ENCODE measurements at regions not wholly inside any gene's neighbourhood (a gene's known extent, or its start where the extent isn't known, plus 50 kb on each side); places are given as distances from the start of the nearest gene placed in this dataset.

GRCh38 chr20:60584221-60584620 is 626.0 kb downstream of the CDH26 start:
- TF ChIP-seq TSHZ2 (CRISPR knock-in tag; IDR thresholded peaks at IDR 0.05) (no peak), ESRRG (CRISPR knock-in tag; IDR thresholded peaks at IDR 0.05) (no peak), ISL1 (CRISPR knock-in tag; IDR thresholded peaks at IDR 0.05) (no peak), ZFP3 (CRISPR knock-in tag; IDR thresholded peaks at IDR 0.05) (no peak), CSRNP3 (CRISPR knock-in tag; IDR thresholded peaks at IDR 0.05) (no peak), OSR1 (CRISPR knock-in tag; IDR thresholded peaks at IDR 0.05) (no peak), ZNF70 (CRISPR knock-in tag; IDR thresholded peaks at IDR 0.05) (no peak), CREB5 (CRISPR knock-in tag; IDR thresholded peaks at IDR 0.05; ENCODE audit: low read depth) (no peak), BACH2 (CRISPR knock-in tag; IDR thresholded peaks at IDR 0.05; ENCODE audit: borderline replicate concordance) (no peak), POU6F1 (CRISPR knock-in tag; IDR thresholded peaks at IDR 0.05; ENCODE audit: borderline replicate concordance, low read depth) (no peak), GLIS3 (CRISPR knock-in tag; IDR thresholded peaks at IDR 0.05) (no peak), PATZ1 (CRISPR knock-in tag; IDR thresholded peaks at IDR 0.05; ENCODE audit: borderline replicate concordance) (no peak), TOX (CRISPR knock-in tag; IDR thresholded peaks at IDR 0.05; ENCODE audit: borderline replicate concordance) (no peak), ZNF8 (CRISPR knock-in tag; IDR thresholded peaks at IDR 0.05) (no peak), ZC3H10 (CRISPR knock-in tag; IDR thresholded peaks at IDR 0.05) (no peak), ZNF565 (CRISPR knock-in tag; conservative IDR thresholded peaks at IDR 0.05; ENCODE audit: low read depth) (no peak), RARB (CRISPR knock-in tag; IDR thresholded peaks at IDR 0.05) (no peak), CSDC2 (CRISPR knock-in tag; IDR thresholded peaks at IDR 0.05) (no peak)
- no peak for ATAC-seq

- ATAC-seq, result no peak
- TF ChIP-seq TSHZ2 (CRISPR knock-in tag; IDR thresholded peaks at IDR 0.05) (no peak), TOX (CRISPR knock-in tag; IDR thresholded peaks at IDR 0.05; ENCODE audit: borderline replicate concordance) (no peak), OSR1 (CRISPR knock-in tag; IDR thresholded peaks at IDR 0.05) (no peak), ISL1 (CRISPR knock-in tag; IDR thresholded peaks at IDR 0.05) (no peak)
Observed at GRCh38 chr20:60585651-60586050, 627.4 kb downstream of the CDH26 start.
